ENCODE measurements at regions not wholly inside any gene's neighbourhood (a gene's known extent, or its start where the extent isn't known, plus 50 kb on each side); places are given as distances from the start of the nearest gene placed in this dataset.

DNA sequence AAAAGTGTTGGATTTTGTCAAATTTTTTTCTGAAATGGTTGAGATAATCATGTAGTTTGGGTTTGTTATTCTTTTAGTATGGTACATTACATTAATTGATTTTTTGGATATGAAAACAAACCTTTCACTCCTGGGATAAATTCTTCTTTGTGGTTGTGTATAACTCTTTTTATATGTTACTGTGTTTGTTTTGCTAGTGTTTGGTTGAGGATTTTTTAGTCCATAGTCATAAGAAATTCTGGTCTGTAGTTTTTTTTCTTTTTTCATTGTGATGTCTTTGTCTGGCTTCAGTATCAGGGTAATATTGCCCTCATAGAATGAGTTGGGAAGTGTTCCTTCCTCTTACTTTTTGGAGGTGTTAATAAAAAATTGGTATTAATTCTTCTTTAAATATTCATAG is 122.2 kb upstream of the ATXN1 start:
- Mint-ChIP-seq H3K36me3 (ENCODE audit: low read depth) (peaks cover 23% of the 10 kb centered on the region), H3K27ac (no peak overlapping the region), H3K4me1 (peaks cover 12% of the 10 kb centered on the region), H3K27me3 (ENCODE audit: insufficient read depth, low read depth, poor library complexity) (peaks cover 5% of the 10 kb centered on the region), H3K4me3 (no peak overlapping the region), H3K9me3 (peaks cover 39% of the 10 kb centered on the region)
- no peak for ATAC-seq
- no peak overlapping the region for H3K27ac ChIP-seq (ENCODE audit: low read depth)
- peak overlapping the region; percentile 2; the same call in 1 of the 2 replicates for H2AFZ ChIP-seq
- no peaks in the 10 kb centered on the region for H3F3A ChIP-seq (replicated peaks; ENCODE audit: low read depth)
- no peaks in the 10 kb centered on the region for H3K79me2 ChIP-seq (replicated peaks; ENCODE audit: insufficient read depth)
- TF ChIP-seq ZNF462 (CRISPR knock-in tag; IDR thresholded peaks at IDR 0.05) (no peak), ZNF114 (CRISPR knock-in tag; IDR thresholded peaks at IDR 0.05) (no peak), EZH2phosphoT487 (IDR thresholded peaks at IDR 0.05; ENCODE audit: unreplicated experiment) (no peak)
- TF ChIP-seq, protein P1, sequence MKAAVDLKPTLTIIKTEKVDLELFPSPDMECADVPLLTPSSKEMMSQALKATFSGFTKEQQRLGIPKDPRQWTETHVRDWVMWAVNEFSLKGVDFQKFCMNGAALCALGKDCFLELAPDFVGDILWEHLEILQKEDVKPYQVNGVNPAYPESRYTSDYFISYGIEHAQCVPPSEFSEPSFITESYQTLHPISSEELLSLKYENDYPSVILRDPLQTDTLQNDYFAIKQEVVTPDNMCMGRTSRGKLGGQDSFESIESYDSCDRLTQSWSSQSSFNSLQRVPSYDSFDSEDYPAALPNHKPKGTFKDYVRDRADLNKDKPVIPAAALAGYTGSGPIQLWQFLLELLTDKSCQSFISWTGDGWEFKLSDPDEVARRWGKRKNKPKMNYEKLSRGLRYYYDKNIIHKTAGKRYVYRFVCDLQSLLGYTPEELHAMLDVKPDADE (IDR thresholded peaks at IDR 0.05): no peak
- no peaks in the 10 kb centered on the region for H3K36me3 ChIP-seq (ENCODE audit: insufficient read depth)
- H3K27me3 ChIP-seq (ENCODE audit: insufficient read depth): no peaks in the 10 kb centered on the region
- no peak overlapping the region for H3K4me3 ChIP-seq
- no peak overlapping the region for H3K4me2 ChIP-seq
- no peaks in the 10 kb centered on the region; the same call in 1 of the 2 replicates for H3K9me2 ChIP-seq (ENCODE audit: insufficient read depth)
- peaks cover 8% of the 10 kb centered on the region for H3K4me1 ChIP-seq (ENCODE audit: insufficient read depth)
- DNase-seq (ENCODE audit: low spot score): no peak
- no peaks in the 10 kb centered on the region for H4K20me1 ChIP-seq (replicated peaks; ENCODE audit: insufficient read depth)

- Histone ChIP-seq H3K36me3 (ENCODE audit: insufficient read depth) (no peaks in the 10 kb centered on the region), H3K4me1 (ENCODE audit: insufficient read depth) (peaks cover 8% of the 10 kb centered on the region), H4K20me1 (replicated peaks; ENCODE audit: insufficient read depth) (no peaks in the 10 kb centered on the region), H3K4me2 (no peak overlapping the region), H3K27me3 (ENCODE audit: insufficient read depth) (no peaks in the 10 kb centered on the region), H3K79me2 (replicated peaks; ENCODE audit: insufficient read depth) (no peaks in the 10 kb centered on the region), H3K4me3 (no peak overlapping the region), H3F3A (replicated peaks; ENCODE audit: low read depth) (no peaks in the 10 kb centered on the region), H2AFZ (no peak overlapping the region), H3K27ac (ENCODE audit: low read depth) (no peak overlapping the region), H3K9me2 (ENCODE audit: insufficient read depth) (no peaks in the 10 kb centered on the region; the same call in 1 of the 2 replicates)
- ATAC-seq (no peak), DNase-seq (ENCODE audit: low spot score) (no peak)
- no peak overlapping the region for H3K27ac Mint-ChIP-seq
- no peak overlapping the region for H3K4me3 Mint-ChIP-seq
- peaks cover 38% of the 10 kb centered on the region for H3K9me3 Mint-ChIP-seq
- peaks cover 18% of the 10 kb centered on the region for H3K36me3 Mint-ChIP-seq (ENCODE audit: low read depth)
- H3K27me3 Mint-ChIP-seq (ENCODE audit: insufficient read depth, low read depth, poor library complexity): peaks cover 5% of the 10 kb centered on the region
- peaks cover 12% of the 10 kb centered on the region for H3K4me1 Mint-ChIP-seq
- TF ChIP-seq CREB1 (CRISPR knock-in tag; IDR thresholded peaks at IDR 0.05; ENCODE audit: low read depth): no peak
- no peak for TF ChIP-seq NANOG (IDR thresholded peaks at IDR 0.05; ENCODE audit: borderline replicate concordance)
- TF ChIP-seq ZNF114 (CRISPR knock-in tag; IDR thresholded peaks at IDR 0.05): no peak
- TF ChIP-seq, protein P1 (IDR thresholded peaks at IDR 0.05): no peak
- no peak for TF ChIP-seq STAT1 (IDR thresholded peaks at IDR 0.05; ENCODE audit: unreplicated experiment)
- TF ChIP-seq, protein P2, sequence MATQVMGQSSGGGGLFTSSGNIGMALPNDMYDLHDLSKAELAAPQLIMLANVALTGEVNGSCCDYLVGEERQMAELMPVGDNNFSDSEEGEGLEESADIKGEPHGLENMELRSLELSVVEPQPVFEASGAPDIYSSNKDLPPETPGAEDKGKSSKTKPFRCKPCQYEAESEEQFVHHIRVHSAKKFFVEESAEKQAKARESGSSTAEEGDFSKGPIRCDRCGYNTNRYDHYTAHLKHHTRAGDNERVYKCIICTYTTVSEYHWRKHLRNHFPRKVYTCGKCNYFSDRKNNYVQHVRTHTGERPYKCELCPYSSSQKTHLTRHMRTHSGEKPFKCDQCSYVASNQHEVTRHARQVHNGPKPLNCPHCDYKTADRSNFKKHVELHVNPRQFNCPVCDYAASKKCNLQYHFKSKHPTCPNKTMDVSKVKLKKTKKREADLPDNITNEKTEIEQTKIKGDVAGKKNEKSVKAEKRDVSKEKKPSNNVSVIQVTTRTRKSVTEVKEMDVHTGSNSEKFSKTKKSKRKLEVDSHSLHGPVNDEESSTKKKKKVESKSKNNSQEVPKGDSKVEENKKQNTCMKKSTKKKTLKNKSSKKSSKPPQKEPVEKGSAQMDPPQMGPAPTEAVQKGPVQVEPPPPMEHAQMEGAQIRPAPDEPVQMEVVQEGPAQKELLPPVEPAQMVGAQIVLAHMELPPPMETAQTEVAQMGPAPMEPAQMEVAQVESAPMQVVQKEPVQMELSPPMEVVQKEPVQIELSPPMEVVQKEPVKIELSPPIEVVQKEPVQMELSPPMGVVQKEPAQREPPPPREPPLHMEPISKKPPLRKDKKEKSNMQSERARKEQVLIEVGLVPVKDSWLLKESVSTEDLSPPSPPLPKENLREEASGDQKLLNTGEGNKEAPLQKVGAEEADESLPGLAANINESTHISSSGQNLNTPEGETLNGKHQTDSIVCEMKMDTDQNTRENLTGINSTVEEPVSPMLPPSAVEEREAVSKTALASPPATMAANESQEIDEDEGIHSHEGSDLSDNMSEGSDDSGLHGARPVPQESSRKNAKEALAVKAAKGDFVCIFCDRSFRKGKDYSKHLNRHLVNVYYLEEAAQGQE (IDR thresholded peaks at IDR 0.05; ENCODE audit: unreplicated experiment): no peak
These were observed 121.0 kb upstream of the ATXN1 start for GRCh38 chr6:16882230-16882629.

Measured in GM23338 (cell line).